Liver (tissue), 8 donors: ENCODE measurements at regions not wholly inside any gene's neighbourhood (a gene's known extent, or its start where the extent isn't known, plus 50 kb on each side); places are given as distances from the start of the nearest gene placed in this dataset.

ENCODE experiments used
- DNase-seq: peaks from one replicate; pipeline ENCODE4 v3.0.0-alpha.2; 2017; ENCODE audit warnings: low spot score
- H3K27ac ChIP-seq, 2 donors: one replicate each; pipeline ENCODE4 v1.7.0; 2013; ENCODE audit warnings: inconsistent platforms in 2 of 2, low read length in 2 of 2, control low read depth in 1 of 2, low read depth in 1 of 2, mild to moderate bottlenecking in 1 of 2
- H3K27me3 ChIP-seq, 4 donors: one replicate each; pipeline versions ENCODE4 v1.6.1 to v1.7.0; 2013; ENCODE audit warnings: low read length in 3 of 4, inconsistent platforms in 1 of 4, mild to moderate bottlenecking in 1 of 4, moderate library complexity in 1 of 4; ENCODE audit not compliant: control insufficient read depth in 4 of 4, insufficient read depth in 4 of 4
- H3K36me3 ChIP-seq, 4 donors: one replicate each; pipeline versions ENCODE4 v1.6.1 to v1.7.0; 2013; ENCODE audit warnings: low read length in 3 of 4, mild to moderate bottlenecking in 3 of 4, low read depth in 1 of 4, moderate library complexity in 1 of 4; ENCODE audit not compliant: control insufficient read depth in 4 of 4, insufficient read depth in 3 of 4
- H3K4me1 ChIP-seq, 4 donors: one replicate each; pipeline versions ENCODE4 v1.6.1 to v1.7.0; 2013; ENCODE audit warnings: low read length in 3 of 4, mild to moderate bottlenecking in 3 of 4, moderate library complexity in 1 of 4; ENCODE audit not compliant: control insufficient read depth in 4 of 4, insufficient read depth in 4 of 4
- H3K4me3 ChIP-seq, 3 donors: one replicate each; pipeline versions ENCODE4 v1.6.1 to v1.7.0; 2013; ENCODE audit warnings: low read length in 3 of 3, control low read depth in 1 of 3, low read depth in 1 of 3, mild to moderate bottlenecking in 1 of 3
- H3K9ac ChIP-seq, 2 donors: one replicate each; pipeline ENCODE4 v1.7.0; 2013; ENCODE audit warnings: low read length in 2 of 2, mild to moderate bottlenecking in 2 of 2, moderate library complexity in 2 of 2, control low read depth in 1 of 2, low read depth in 1 of 2
- H3K9me3 ChIP-seq, 4 donors: one replicate each; pipeline versions ENCODE4 v1.6.1 to v1.7.0; 2013; ENCODE audit warnings: low read length in 3 of 4; ENCODE audit not compliant: control insufficient read depth in 4 of 4
- EGR1 ChIP-seq, 2 donors: IDR thresholded peaks; 2 replicates each; pipeline ENCODE4 v1.6.1; 2016 to 2018; ENCODE audit warnings: antibody characterized with exemption in 2 of 2, low read depth in 2 of 2
- FOXA1 ChIP-seq: IDR thresholded peaks from 2 replicates; pipeline ENCODE4 v1.6.1; 2016; ENCODE audit warnings: antibody characterized with exemption
- FOXA2 ChIP-seq: IDR thresholded peaks from 2 replicates; pipeline ENCODE4 v1.6.1; 2016; ENCODE audit warnings: antibody characterized with exemption
- GABPA ChIP-seq, 2 donors: IDR thresholded peaks in 1 of 2; conservative IDR thresholded peaks in 1 of 2; 2 replicates each; pipeline ENCODE4 v1.6.1; 2016; ENCODE audit warnings: antibody characterized with exemption in 2 of 2, mild to moderate bottlenecking in 1 of 2, moderate library complexity in 1 of 2
- HNF4A ChIP-seq, 2 donors: conservative IDR thresholded peaks; 2 replicates each; pipeline ENCODE4 v1.6.1; 2016; ENCODE audit warnings: antibody characterized with exemption in 2 of 2, mild to moderate bottlenecking in 2 of 2
- HNF4G ChIP-seq: IDR thresholded peaks from 2 replicates; pipeline ENCODE4 v1.6.1; 2016; ENCODE audit warnings: antibody characterized with exemption
- JUND ChIP-seq, 2 donors: IDR thresholded peaks; 2 replicates each; pipeline ENCODE4 v1.6.1; 2016; ENCODE audit warnings: antibody characterized with exemption in 2 of 2
- NR2F2 ChIP-seq: IDR thresholded peaks from 2 replicates; pipeline ENCODE4 v1.6.1; 2016; ENCODE audit warnings: antibody characterized with exemption
- RAD21 ChIP-seq, 2 donors: IDR thresholded peaks; 2 replicates each; pipeline ENCODE4 v1.6.1; 2016; ENCODE audit warnings: antibody characterized with exemption in 2 of 2, mild to moderate bottlenecking in 2 of 2
- RXRA ChIP-seq, 2 donors: IDR thresholded peaks; 2 replicates each; pipeline ENCODE4 v1.6.1; 2017 to 2018; ENCODE audit warnings: antibody characterized with exemption in 2 of 2, mild to moderate bottlenecking in 1 of 2
- SP1 ChIP-seq: IDR thresholded peaks from 2 replicates; pipeline ENCODE4 v1.6.1; 2018; ENCODE audit warnings: antibody characterized with exemption, mild to moderate bottlenecking
- TAF1 ChIP-seq: conservative IDR thresholded peaks from 2 replicates; pipeline ENCODE4 v1.6.1; 2016; ENCODE audit warnings: antibody characterized with exemption, mild to moderate bottlenecking
- YY1 ChIP-seq: IDR thresholded peaks from 2 replicates; pipeline ENCODE4 v1.6.1; 2016; ENCODE audit warnings: antibody characterized with exemption, mild to moderate bottlenecking
- WGBS: extraction: QIAGEN DNeasy Blood & Tissue Kit; methylation state at CpG from one replicate; pipeline ENCODE4 v1.1.7; 2013; 5-methylcytosine and 5-hydroxymethylcytosine counted together
- TF ChIP-seq, protein P1 (sequence below): IDR thresholded peaks from 2 replicates; pipeline ENCODE4 v1.6.1; 2016; ENCODE audit warnings: antibody characterized with exemption
- TF ChIP-seq, protein P2 (sequence below): IDR thresholded peaks from 2 replicates; pipeline ENCODE4 v1.6.1; 2016; ENCODE audit warnings: antibody characterized with exemption, mild to moderate bottlenecking
- TF ChIP-seq, protein P3 (sequence below): IDR thresholded peaks from 2 replicates; pipeline ENCODE4 v1.6.1; 2016; ENCODE audit warnings: antibody characterized with exemption
- TF ChIP-seq, protein P4 (sequence below): fragments of 150-350 bp; IDR thresholded peaks from 2 replicates; pipeline ENCODE4 v1.5.1; 2017; ENCODE audit warnings: improper control_type of control experiment, low read depth, low read length; ENCODE audit not compliant: missing input control
- TF ChIP-seq, protein P5 (sequence below): IDR thresholded peaks from 2 replicates; pipeline ENCODE4 v1.6.1; 2016; ENCODE audit warnings: antibody characterized with exemption
- donor health status: healthy.
- donor health status: healthy.
- donor health status: healthy.
- donor health status: healthy.
- donor health status: healthy.

DNA sequence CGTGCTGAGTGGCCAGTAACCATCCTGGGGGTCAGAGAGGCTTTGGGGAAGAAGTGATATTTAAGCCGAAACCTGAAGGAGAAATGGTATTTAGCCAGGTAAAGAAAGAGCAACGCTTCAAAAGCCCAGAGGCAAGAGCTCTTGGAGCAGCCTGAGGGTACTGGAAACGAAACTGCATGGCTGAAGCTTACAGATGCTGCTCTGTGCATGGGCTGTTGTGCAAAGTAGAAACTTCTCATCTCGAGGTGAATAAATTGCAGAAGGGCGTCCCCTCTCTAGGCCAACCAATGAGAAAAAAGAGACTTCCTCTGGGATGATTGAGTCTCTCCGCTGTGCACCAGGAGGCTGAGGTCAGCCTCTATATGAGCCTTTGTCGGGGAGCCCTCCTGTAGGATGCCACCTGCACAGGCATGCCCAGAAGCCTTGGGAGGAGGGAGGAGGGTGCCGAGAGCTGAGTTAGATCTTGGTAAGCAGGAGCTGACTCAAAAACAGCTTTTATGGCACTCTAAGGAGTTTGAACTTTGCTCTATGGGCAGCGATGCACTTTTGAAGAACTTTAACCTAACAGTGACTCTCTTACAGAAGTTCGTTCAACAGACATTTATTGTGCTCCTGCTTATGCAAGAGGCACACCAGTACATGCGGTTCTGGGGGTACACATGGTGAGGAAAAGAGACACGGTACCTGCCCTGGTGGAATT, 61.6 kb upstream of the EDN1 start:
- Histone ChIP-seq H3K9me3 (no peaks in the 10 kb centered on the region), H3K4me1 (peaks cover 5 to 30% (median 16%) of the 10 kb centered on the region in 4 donors), H3K36me3 (no peaks in the 10 kb centered on the region), H3K27ac (no peak overlapping the region), H3K4me3 (no peak overlapping the region), H3K27me3 (no peaks in the 10 kb centered on the region), H3K9ac (no peak overlapping the region)
- 61% methylated on average over 13 of the region's 13 CpGs for WGBS
- no peak for TF ChIP-seq YY1
- TF ChIP-seq FOXA1, result no peak
- TF ChIP-seq HNF4A (conservative IDR thresholded peaks at IDR 0.05), result peak; percentile 88 to 91
- TF ChIP-seq, protein P1, sequence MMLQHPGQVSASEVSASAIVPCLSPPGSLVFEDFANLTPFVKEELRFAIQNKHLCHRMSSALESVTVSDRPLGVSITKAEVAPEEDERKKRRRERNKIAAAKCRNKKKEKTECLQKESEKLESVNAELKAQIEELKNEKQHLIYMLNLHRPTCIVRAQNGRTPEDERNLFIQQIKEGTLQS, result peak; percentile 25
- peak; percentile 38 for TF ChIP-seq HNF4G
- no peak for TF ChIP-seq FOXA2
- TF ChIP-seq, protein P2, sequence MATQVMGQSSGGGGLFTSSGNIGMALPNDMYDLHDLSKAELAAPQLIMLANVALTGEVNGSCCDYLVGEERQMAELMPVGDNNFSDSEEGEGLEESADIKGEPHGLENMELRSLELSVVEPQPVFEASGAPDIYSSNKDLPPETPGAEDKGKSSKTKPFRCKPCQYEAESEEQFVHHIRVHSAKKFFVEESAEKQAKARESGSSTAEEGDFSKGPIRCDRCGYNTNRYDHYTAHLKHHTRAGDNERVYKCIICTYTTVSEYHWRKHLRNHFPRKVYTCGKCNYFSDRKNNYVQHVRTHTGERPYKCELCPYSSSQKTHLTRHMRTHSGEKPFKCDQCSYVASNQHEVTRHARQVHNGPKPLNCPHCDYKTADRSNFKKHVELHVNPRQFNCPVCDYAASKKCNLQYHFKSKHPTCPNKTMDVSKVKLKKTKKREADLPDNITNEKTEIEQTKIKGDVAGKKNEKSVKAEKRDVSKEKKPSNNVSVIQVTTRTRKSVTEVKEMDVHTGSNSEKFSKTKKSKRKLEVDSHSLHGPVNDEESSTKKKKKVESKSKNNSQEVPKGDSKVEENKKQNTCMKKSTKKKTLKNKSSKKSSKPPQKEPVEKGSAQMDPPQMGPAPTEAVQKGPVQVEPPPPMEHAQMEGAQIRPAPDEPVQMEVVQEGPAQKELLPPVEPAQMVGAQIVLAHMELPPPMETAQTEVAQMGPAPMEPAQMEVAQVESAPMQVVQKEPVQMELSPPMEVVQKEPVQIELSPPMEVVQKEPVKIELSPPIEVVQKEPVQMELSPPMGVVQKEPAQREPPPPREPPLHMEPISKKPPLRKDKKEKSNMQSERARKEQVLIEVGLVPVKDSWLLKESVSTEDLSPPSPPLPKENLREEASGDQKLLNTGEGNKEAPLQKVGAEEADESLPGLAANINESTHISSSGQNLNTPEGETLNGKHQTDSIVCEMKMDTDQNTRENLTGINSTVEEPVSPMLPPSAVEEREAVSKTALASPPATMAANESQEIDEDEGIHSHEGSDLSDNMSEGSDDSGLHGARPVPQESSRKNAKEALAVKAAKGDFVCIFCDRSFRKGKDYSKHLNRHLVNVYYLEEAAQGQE, result peak; percentile 27
- TF ChIP-seq, protein P3, sequence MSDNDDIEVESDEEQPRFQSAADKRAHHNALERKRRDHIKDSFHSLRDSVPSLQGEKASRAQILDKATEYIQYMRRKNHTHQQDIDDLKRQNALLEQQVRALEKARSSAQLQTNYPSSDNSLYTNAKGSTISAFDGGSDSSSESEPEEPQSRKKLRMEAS, result peak; percentile 29
- TF ChIP-seq GABPA (IDR thresholded peaks at IDR 0.05 in 1 of 2, conservative IDR thresholded peaks at IDR 0.05 in 1 of 2), result no peak
- peak in 1 of 2 donors; percentile 34 for TF ChIP-seq RAD21 (IDR thresholded peaks at IDR 0.05)
- TF ChIP-seq, protein P4, sequence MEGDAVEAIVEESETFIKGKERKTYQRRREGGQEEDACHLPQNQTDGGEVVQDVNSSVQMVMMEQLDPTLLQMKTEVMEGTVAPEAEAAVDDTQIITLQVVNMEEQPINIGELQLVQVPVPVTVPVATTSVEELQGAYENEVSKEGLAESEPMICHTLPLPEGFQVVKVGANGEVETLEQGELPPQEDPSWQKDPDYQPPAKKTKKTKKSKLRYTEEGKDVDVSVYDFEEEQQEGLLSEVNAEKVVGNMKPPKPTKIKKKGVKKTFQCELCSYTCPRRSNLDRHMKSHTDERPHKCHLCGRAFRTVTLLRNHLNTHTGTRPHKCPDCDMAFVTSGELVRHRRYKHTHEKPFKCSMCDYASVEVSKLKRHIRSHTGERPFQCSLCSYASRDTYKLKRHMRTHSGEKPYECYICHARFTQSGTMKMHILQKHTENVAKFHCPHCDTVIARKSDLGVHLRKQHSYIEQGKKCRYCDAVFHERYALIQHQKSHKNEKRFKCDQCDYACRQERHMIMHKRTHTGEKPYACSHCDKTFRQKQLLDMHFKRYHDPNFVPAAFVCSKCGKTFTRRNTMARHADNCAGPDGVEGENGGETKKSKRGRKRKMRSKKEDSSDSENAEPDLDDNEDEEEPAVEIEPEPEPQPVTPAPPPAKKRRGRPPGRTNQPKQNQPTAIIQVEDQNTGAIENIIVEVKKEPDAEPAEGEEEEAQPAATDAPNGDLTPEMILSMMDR, result no peak
- no peak for TF ChIP-seq NR2F2
- TF ChIP-seq RXRA (IDR thresholded peaks at IDR 0.05), result peak; percentile 88 to 93
- TF ChIP-seq EGR1 (IDR thresholded peaks at IDR 0.05; ENCODE audit: low read depth in 2 of 2), result no peak
- TF ChIP-seq TAF1, result no peak
- peak; percentile 72 for TF ChIP-seq SP1
- TF ChIP-seq, protein P5, sequence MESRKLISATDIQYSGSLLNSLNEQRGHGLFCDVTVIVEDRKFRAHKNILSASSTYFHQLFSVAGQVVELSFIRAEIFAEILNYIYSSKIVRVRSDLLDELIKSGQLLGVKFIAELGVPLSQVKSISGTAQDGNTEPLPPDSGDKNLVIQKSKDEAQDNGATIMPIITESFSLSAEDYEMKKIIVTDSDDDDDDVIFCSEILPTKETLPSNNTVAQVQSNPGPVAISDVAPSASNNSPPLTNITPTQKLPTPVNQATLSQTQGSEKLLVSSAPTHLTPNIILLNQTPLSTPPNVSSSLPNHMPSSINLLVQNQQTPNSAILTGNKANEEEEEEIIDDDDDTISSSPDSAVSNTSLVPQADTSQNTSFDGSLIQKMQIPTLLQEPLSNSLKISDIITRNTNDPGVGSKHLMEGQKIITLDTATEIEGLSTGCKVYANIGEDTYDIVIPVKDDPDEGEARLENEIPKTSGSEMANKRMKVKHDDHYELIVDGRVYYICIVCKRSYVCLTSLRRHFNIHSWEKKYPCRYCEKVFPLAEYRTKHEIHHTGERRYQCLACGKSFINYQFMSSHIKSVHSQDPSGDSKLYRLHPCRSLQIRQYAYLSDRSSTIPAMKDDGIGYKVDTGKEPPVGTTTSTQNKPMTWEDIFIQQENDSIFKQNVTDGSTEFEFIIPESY, result no peak
- TF ChIP-seq JUND (IDR thresholded peaks at IDR 0.05), result peak in 1 of 2 donors; percentile 52
- no peak for DNase-seq
